PC-3 (cell line): ENCODE measurements at regions not wholly inside any gene's neighbourhood (a gene's known extent, or its start where the extent isn't known, plus 50 kb on each side); places are given as distances from the start of the nearest gene placed in this dataset.

Experiments
- CTCF ChIP-seq: fragments of 300-600 bp; sonication (generic); conservative IDR thresholded peaks from 2 replicates; pipeline ENCODE4 v1.5.1; 2017; ENCODE audit warnings: antibody characterized with exemption, low read depth, mild to moderate bottlenecking, low read length
- EZH2 ChIP-seq: fragments of 300-600 bp; sonication (generic); IDR thresholded peaks from one replicate; pipeline ENCODE4 v1.6.1; 2017; ENCODE audit warnings: antibody characterized with exemption, mild to moderate bottlenecking, low read length; ENCODE audit not compliant: unreplicated experiment
- EZH2phosphoT487 ChIP-seq: fragments of 300-600 bp; sonication (generic); IDR thresholded peaks from 2 replicates; pipeline ENCODE4 v1.6.1; 2018; ENCODE audit warnings: mild to moderate bottlenecking, antibody characterized with exemption, low read length, borderline replicate concordance

GRCh38 chr7:9523579-9523978 lies 1090.2 kb downstream of the NXPH1 start:
- TF ChIP-seq CTCF (no peak), EZH2 (no peak), EZH2phosphoT487 (no peak)
